ENCODE measurements at regions not wholly inside any gene's neighbourhood (a gene's known extent, or its start where the extent isn't known, plus 50 kb on each side); places are given as distances from the start of the nearest gene placed in this dataset.
"Not testable (repeated sequence)": the region's sequence is repeated elsewhere in the genome, so short reads cannot be mapped to it uniquely, and the experiment has no call there.

- no peak for DNase-seq (ENCODE audit: low spot score)
- WGBS, 2 donors (ENCODE audit: extremely low coverage in 2 of 2, insufficient read length in 2 of 2, insufficient replicate concordance in 1 of 2) = no CpG with 5 or more reads among the region's 3 CpGs
- no peak overlapping the region for H3K4me3 ChIP-seq (ENCODE audit: low read length in 2 of 2)
Measured at GRCh38 chr10:6787718-6788117, 207.6 kb upstream of the PRKCQ start.

GRCh38 chr10:6787091-6787490 lies 207.0 kb upstream of the PRKCQ start:
- Histone ChIP-seq H3K9ac (ENCODE audit: low read depth, low read length, poor library complexity) (no peak overlapping the region), H3K14ac (ENCODE audit: low read length) (no peak overlapping the region), H4K91ac (ENCODE audit: low read depth, low read length, poor library complexity) (no peak overlapping the region), H3K36me3 (replicated peaks in 1 of 2; ENCODE audit: control insufficient read depth in 2 of 2, insufficient read depth in 2 of 2, low read length in 2 of 2) (no peaks in the 10 kb centered on the region), H3K4me3 (ENCODE audit: low read length in 2 of 2) (no peak overlapping the region), H3K27ac (replicated peaks; ENCODE audit: low read length) (no peak overlapping the region), H2AFZ (ENCODE audit: low read length) (peak overlapping the region; percentile 77), H2BK12ac (ENCODE audit: low read length) (no peak overlapping the region), H3K23ac (ENCODE audit: low read depth, low read length, poor library complexity) (no peak overlapping the region), H3K4ac (ENCODE audit: low read length) (no peak overlapping the region), H3K27me3 (ENCODE audit: control insufficient read depth in 3 of 3, insufficient read depth in 3 of 3, low read depth in 1 of 3, low read length in 3 of 3) (peaks cover 0 to 7% (median 2%) of the 10 kb centered on the region in 3 experiments), H2BK5ac (ENCODE audit: low read length) (no peak overlapping the region), H2BK120ac (ENCODE audit: low read depth, low read length) (no peak overlapping the region), H2BK15ac (ENCODE audit: low read length) (no peak overlapping the region), H3K4me1 (ENCODE audit: control insufficient read depth in 2 of 2, insufficient read depth in 1 of 2, low read depth in 1 of 2, low read length in 2 of 2) (peaks cover 9% of the 10 kb centered on the region in 2 donors), H3K18ac (ENCODE audit: low read length) (no peak overlapping the region), H4K8ac (ENCODE audit: low read depth, low read length) (no peak overlapping the region), H3K4me2 (ENCODE audit: insufficient read depth, low read length, poor library complexity, severe bottlenecking) (no peak overlapping the region), H3K9me3 (replicated peaks in 1 of 2; ENCODE audit: control insufficient read depth in 2 of 2, insufficient read depth in 1 of 2, low read depth in 1 of 2, low read length in 2 of 2) (no peaks in the 10 kb centered on the region), H2AK5ac (ENCODE audit: low read depth, low read length) (no peak overlapping the region), H3K79me1 (ENCODE audit: low read depth, low read length) (no peaks in the 10 kb centered on the region)
- WGBS, 2 donors (ENCODE audit: extremely low coverage in 2 of 2, insufficient read length in 2 of 2, insufficient replicate concordance in 1 of 2) = no CpG with 5 or more reads among the region's 3 CpGs
- DNase-seq (ENCODE audit: low spot score) = no peak

More at GRCh38 chr10:6787718-6788117, 207.6 kb upstream of the PRKCQ start:
- H3K4ac ChIP-seq (ENCODE audit: low read length) = no peak overlapping the region
- H3K4me1 ChIP-seq (ENCODE audit: control insufficient read depth in 2 of 2, insufficient read depth in 1 of 2, low read depth in 1 of 2, low read length in 2 of 2) = peaks cover 9% of the 10 kb centered on the region in 2 donors
- H4K91ac ChIP-seq (ENCODE audit: low read depth, low read length, poor library complexity) = no peak overlapping the region
- H3K27ac ChIP-seq (replicated peaks; ENCODE audit: low read length) = no peak overlapping the region
- H4K8ac ChIP-seq (ENCODE audit: low read depth, low read length) = no peak overlapping the region
- H3K79me1 ChIP-seq (ENCODE audit: low read depth, low read length) = no peaks in the 10 kb centered on the region
- H3K23ac ChIP-seq (ENCODE audit: low read depth, low read length, poor library complexity) = no peak overlapping the region
- no peak overlapping the region for H3K18ac ChIP-seq (ENCODE audit: low read length)
- no peak overlapping the region for H2BK5ac ChIP-seq (ENCODE audit: low read length)
- H2BK15ac ChIP-seq (ENCODE audit: low read length) = no peak overlapping the region
- H3K36me3 ChIP-seq (replicated peaks in 1 of 2; ENCODE audit: control insufficient read depth in 2 of 2, insufficient read depth in 2 of 2, low read length in 2 of 2) = no peaks in the 10 kb centered on the region
- H2AK5ac ChIP-seq (ENCODE audit: low read depth, low read length) = no peak overlapping the region
- no peak overlapping the region for H2AFZ ChIP-seq (ENCODE audit: low read length)
- H2BK120ac ChIP-seq (ENCODE audit: low read depth, low read length) = no peak overlapping the region
- H3K27me3 ChIP-seq (ENCODE audit: control insufficient read depth in 3 of 3, insufficient read depth in 3 of 3, low read depth in 1 of 3, low read length in 3 of 3) = peaks cover 0 to 7% (median 2%) of the 10 kb centered on the region in 3 experiments
- no peak overlapping the region for H3K4me2 ChIP-seq (ENCODE audit: insufficient read depth, low read length, poor library complexity, severe bottlenecking)
- no peak overlapping the region for H2BK12ac ChIP-seq (ENCODE audit: low read length)
- H3K9me3 ChIP-seq (replicated peaks in 1 of 2; ENCODE audit: control insufficient read depth in 2 of 2, insufficient read depth in 1 of 2, low read depth in 1 of 2, low read length in 2 of 2) = no peaks in the 10 kb centered on the region
- H3K9ac ChIP-seq (ENCODE audit: low read depth, low read length, poor library complexity) = no peak overlapping the region
- H3K14ac ChIP-seq (ENCODE audit: low read length) = no peak overlapping the region

GRCh38 chr10:6786579-6787031 lies 206.5 kb upstream of the PRKCQ start:
- Histone ChIP-seq H4K8ac (ENCODE audit: low read depth, low read length) (no peak overlapping the region), H3K14ac (ENCODE audit: low read length) (no peak overlapping the region), H2BK15ac (ENCODE audit: low read length) (no peak overlapping the region), H3K4me2 (ENCODE audit: insufficient read depth, low read length, poor library complexity, severe bottlenecking) (no peak overlapping the region), H3K4me3 (ENCODE audit: low read length in 2 of 2) (no peak overlapping the region), H3K4ac (ENCODE audit: low read length) (no peak overlapping the region), H2BK12ac (ENCODE audit: low read length) (no peak overlapping the region), H2BK120ac (ENCODE audit: low read depth, low read length) (no peak overlapping the region), H3K36me3 (replicated peaks in 1 of 2; ENCODE audit: control insufficient read depth in 2 of 2, insufficient read depth in 2 of 2, low read length in 2 of 2) (no peaks in the 10 kb centered on the region), H3K18ac (ENCODE audit: low read length) (no peak overlapping the region), H3K9ac (ENCODE audit: low read depth, low read length, poor library complexity) (no peak overlapping the region), H2AFZ (ENCODE audit: low read length) (peak overlapping the region; percentile 77), H4K91ac (ENCODE audit: low read depth, low read length, poor library complexity) (no peak overlapping the region), H3K79me1 (ENCODE audit: low read depth, low read length) (no peaks in the 10 kb centered on the region), H3K27me3 (ENCODE audit: control insufficient read depth in 3 of 3, insufficient read depth in 3 of 3, low read depth in 1 of 3, low read length in 3 of 3) (peaks cover 0 to 5% (median 2%) of the 10 kb centered on the region in 3 experiments), H2AK5ac (ENCODE audit: low read depth, low read length) (no peak overlapping the region), H2BK5ac (ENCODE audit: low read length) (no peak overlapping the region), H3K4me1 (ENCODE audit: control insufficient read depth in 2 of 2, insufficient read depth in 1 of 2, low read depth in 1 of 2, low read length in 2 of 2) (peaks cover 9 to 14% of the 10 kb centered on the region in 2 donors), H3K27ac (replicated peaks; ENCODE audit: low read length) (no peak overlapping the region), H3K23ac (ENCODE audit: low read depth, low read length, poor library complexity) (no peak overlapping the region), H3K9me3 (replicated peaks in 1 of 2; ENCODE audit: control insufficient read depth in 2 of 2, insufficient read depth in 1 of 2, low read depth in 1 of 2, low read length in 2 of 2) (no peaks in the 10 kb centered on the region)
- no peak for DNase-seq (ENCODE audit: low spot score)
- WGBS, 2 donors (ENCODE audit: extremely low coverage in 2 of 2, insufficient read length in 2 of 2, insufficient replicate concordance in 1 of 2) = no CpG with 5 or more reads among the region's 10 CpGs

- not testable (repeated sequence) for H4K91ac ChIP-seq (ENCODE audit: low read depth, low read length, poor library complexity); H3K4ac ChIP-seq (ENCODE audit: low read length); H2BK5ac ChIP-seq (ENCODE audit: low read length); H3K9me3 ChIP-seq (replicated peaks in 1 of 2; ENCODE audit: control insufficient read depth in 2 of 2, insufficient read depth in 1 of 2, low read depth in 1 of 2, low read length in 2 of 2); H3K9ac ChIP-seq (ENCODE audit: low read depth, low read length, poor library complexity); DNase-seq (ENCODE audit: low spot score); H3K27me3 ChIP-seq (ENCODE audit: control insufficient read depth in 3 of 3, insufficient read depth in 3 of 3, low read depth in 1 of 3, low read length in 3 of 3); H3K23ac ChIP-seq (ENCODE audit: low read depth, low read length, poor library complexity); H3K27ac ChIP-seq (replicated peaks; ENCODE audit: low read length); H3K18ac ChIP-seq (ENCODE audit: low read length); H2AFZ ChIP-seq (ENCODE audit: low read length); H3K4me3 ChIP-seq (ENCODE audit: low read length in 2 of 2); H2BK12ac ChIP-seq (ENCODE audit: low read length); H4K8ac ChIP-seq (ENCODE audit: low read depth, low read length); H3K79me1 ChIP-seq (ENCODE audit: low read depth, low read length); H2AK5ac ChIP-seq (ENCODE audit: low read depth, low read length); H2BK15ac ChIP-seq (ENCODE audit: low read length); H3K4me2 ChIP-seq (ENCODE audit: insufficient read depth, low read length, poor library complexity, severe bottlenecking); H2BK120ac ChIP-seq (ENCODE audit: low read depth, low read length); H3K14ac ChIP-seq (ENCODE audit: low read length); H3K36me3 ChIP-seq (replicated peaks in 1 of 2; ENCODE audit: control insufficient read depth in 2 of 2, insufficient read depth in 2 of 2, low read length in 2 of 2)
- peaks cover 9 to 16% of the 10 kb centered on the region in 2 donors for H3K4me1 ChIP-seq (ENCODE audit: control insufficient read depth in 2 of 2, insufficient read depth in 1 of 2, low read depth in 1 of 2, low read length in 2 of 2)
- WGBS, 2 donors (ENCODE audit: extremely low coverage in 2 of 2, insufficient read length in 2 of 2, insufficient replicate concordance in 1 of 2) = no CpG with 5 or more reads among the region's 8 CpGs
Measured at GRCh38 chr10:6784429-6784828, 204.4 kb upstream of the PRKCQ start.

Measured in neuronal stem cell (in vitro differentiated cells).